ENCODE measurements at regions not wholly inside any gene's neighbourhood (a gene's known extent, or its start where the extent isn't known, plus 50 kb on each side); places are given as distances from the start of the nearest gene placed in this dataset.
"Not testable (repeated sequence)": the region's sequence is repeated elsewhere in the genome, so short reads cannot be mapped to it uniquely, and the experiment has no call there.

GRCh38 chr15:56811586-56811985 lies 78.3 kb upstream of the ZNF280D start:
- no peak for DNase-seq

- DNase-seq: no peak
Measured at GRCh38 chr15:56808160-56808559, 74.9 kb upstream of the ZNF280D start.

- no peak for DNase-seq
Measured at GRCh38 chr15:56806148-56806536, 72.8 kb upstream of the ZNF280D start.

GRCh38 chr15:56805466-56806147 lies 72.3 kb upstream of the ZNF280D start:
- no peak for DNase-seq

- no peak for DNase-seq
Measured at GRCh38 chr15:56804938-56805337, 71.6 kb upstream of the ZNF280D start.

GRCh38 chr15:56804279-56804678 lies 71.0 kb upstream of the ZNF280D start:
- no peak for DNase-seq

GRCh38 chr15:56802161-56802560 lies 68.9 kb upstream of the ZNF280D start:
- no peak for DNase-seq

GRCh38 chr15:56798639-56799038 lies 65.3 kb upstream of the ZNF280D start:
- DNase-seq: no peak

GRCh38 chr15:56797720-56798275 lies 64.5 kb upstream of the ZNF280D start:
- DNase-seq: no peak

- no peak for DNase-seq
Measured at GRCh38 chr15:56795502-56795901, 62.2 kb upstream of the ZNF280D start.

- no peak for DNase-seq
Measured at GRCh38 chr15:56794553-56795329, 61.4 kb upstream of the ZNF280D start.

GRCh38 chr15:56794165-56794552 lies 60.9 kb upstream of the ZNF280D start:
- DNase-seq: no peak

- no peak for DNase-seq
Measured at GRCh38 chr15:56792211-56792610, 58.9 kb upstream of the ZNF280D start.

GRCh38 chr15:56791521-56791920 lies 58.2 kb upstream of the ZNF280D start:
- DNase-seq: not testable (repeated sequence)

- DNase-seq: no peak
Measured at GRCh38 chr15:56788359-56788758, 55.0 kb upstream of the ZNF280D start.

GRCh38 chr15:56786966-56787365 lies 53.7 kb upstream of the ZNF280D start:
- DNase-seq: no peak

GRCh38 chr15:56783857-56784661 lies 50.8 kb upstream of the ZNF280D start:
- no peak for DNase-seq

GRCh38 chr15:56783156-56783856 lies 50.0 kb upstream of the ZNF280D start:
- DNase-seq: no peak

Data from left kidney (tissue), 1 donor.